ENCODE measurements at regions not wholly inside any gene's neighbourhood (a gene's known extent, or its start where the extent isn't known, plus 50 kb on each side); places are given as distances from the start of the nearest gene placed in this dataset.

GRCh38 chr10:69741252-69741651 is 60.5 kb upstream of the COL13A1 start:
- CTCF ChIA-PET: interaction anchor here (5.0 kb wide), 1 partner anchor 174 kb away, joined by 54 read pairs; no protein-coding TSS in a partner anchor

GRCh38 chr10:69741671-69742355 is 59.9 kb upstream of the COL13A1 start:
- TF ChIP-seq CTCF (IDR thresholded peaks at IDR 0.05; ENCODE audit: insufficient read depth, low read length, missing control alignments): no peak
- DNase-seq (ENCODE audit: low read depth, low spot score): no peak
- no peak overlapping the region for H3K4me3 ChIP-seq (ENCODE audit: low read depth, low read length)
- ChIA-PET POLR2A (no interaction called here), CTCF (interaction anchor here (0.7 to 5.0 kb wide), 10 partner anchors 8 to 174 kb away, joined by 3 to 54 read pairs (median 8); partner anchors contain the start of gene COL13A1)

More at GRCh38 chr10:69741252-69741651, 60.5 kb upstream of the COL13A1 start:
- TF ChIP-seq CTCF (IDR thresholded peaks at IDR 0.05; ENCODE audit: insufficient read depth, low read length, missing control alignments): no peak
- no peak overlapping the region for H3K4me3 ChIP-seq (ENCODE audit: low read depth, low read length)
- no peak for DNase-seq (ENCODE audit: low read depth, low spot score)
- POLR2A ChIA-PET: no interaction called here

GRCh38 chr10:69742356-69742695 is 59.4 kb upstream of the COL13A1 start:
- CTCF ChIA-PET: interaction anchor here (0.7 to 5.0 kb wide), 16 partner anchors 9 to 178 kb away, joined by 3 to 54 read pairs (median 6); partner anchors contain the start of gene COL13A1
- DNase-seq (ENCODE audit: low read depth, low spot score): no peak
- no peak for TF ChIP-seq CTCF (IDR thresholded peaks at IDR 0.05; ENCODE audit: insufficient read depth, low read length, missing control alignments)
- H3K4me3 ChIP-seq (ENCODE audit: low read depth, low read length): no peak overlapping the region
- POLR2A ChIA-PET: no interaction called here

- no peak for DNase-seq (ENCODE audit: low read depth, low spot score)
- peak; percentile 78 for TF ChIP-seq CTCF (IDR thresholded peaks at IDR 0.05; ENCODE audit: insufficient read depth, low read length, missing control alignments)
- POLR2A ChIA-PET: interaction anchor here (0.6 kb wide), 1 partner anchor 404 kb away, joined by 3 read pairs; the partner anchor contains the start of gene TYSND1
- no peak overlapping the region for H3K4me3 ChIP-seq (ENCODE audit: low read depth, low read length)
- CTCF ChIA-PET: interaction anchor here (0.7 to 5.0 kb wide), 21 partner anchors 9 to 177 kb away, joined by 3 to 54 read pairs (median 4); partner anchors contain the start of gene COL13A1
Observed at GRCh38 chr10:69742928-69743602, 58.6 kb upstream of the COL13A1 start.

GRCh38 chr10:69744971-69745370 is 56.7 kb upstream of the COL13A1 start:
- POLR2A ChIA-PET: no interaction called here
- H3K4me3 ChIP-seq (ENCODE audit: low read depth, low read length): no peak overlapping the region
- TF ChIP-seq CTCF (IDR thresholded peaks at IDR 0.05; ENCODE audit: insufficient read depth, low read length, missing control alignments): no peak
- CTCF ChIA-PET: interaction anchor here (0.8 to 1.4 kb wide), 2 partner anchors 11 to 13 kb away, joined by 3 read pairs; no protein-coding TSS in a partner anchor
- DNase-seq (ENCODE audit: low read depth, low spot score): no peak

- ChIA-PET POLR2A (no interaction called here), CTCF (interaction anchor here (1.4 kb wide), 1 partner anchor 12 kb away, joined by 3 read pairs; no protein-coding TSS in a partner anchor)
- H3K4me3 ChIP-seq (ENCODE audit: low read depth, low read length): no peak overlapping the region
- no peak for DNase-seq (ENCODE audit: low read depth, low spot score)
- TF ChIP-seq CTCF (IDR thresholded peaks at IDR 0.05; ENCODE audit: insufficient read depth, low read length, missing control alignments): no peak
Observed at GRCh38 chr10:69745698-69746097, 56.0 kb upstream of the COL13A1 start.

All from AG04449 (cell line).